SK-N-SH (cell line): ENCODE measurements at regions not wholly inside any gene's neighbourhood (a gene's known extent, or its start where the extent isn't known, plus 50 kb on each side); places are given as distances from the start of the nearest gene placed in this dataset.

Experiments used
- CTCF ChIA-PET: fragments of 300-600, 350-600 bp; formaldehyde crosslinking; extraction: SDS; loops from one replicate; lab custom pipeline; 2021; lab: Yijun Ruan, JAX
- POLR2A ChIA-PET: fragments of 350-600 bp; sonication (Branson Sonifier 250); formaldehyde crosslinking; extraction: SDS; loops from one replicate; lab custom pipeline; 2020; ENCODE audit warnings: antibody characterized with exemption, inconsistent platforms; lab: Yijun Ruan, JAX
- DNase-seq: peaks from one replicate; pipeline ENCODE4 v3.0.0; 2012
- H2AFZ ChIP-seq: fragments of 200-600 bp; sonication (generic); 2 replicates; pipeline ENCODE4 v1.8.1; 2016; ENCODE audit warnings: antibody characterized with exemption, mild to moderate bottlenecking, low read depth
- H3F3A ChIP-seq: fragments of 200-600 bp; sonication (generic); replicated peaks from 2 replicates; pipeline ENCODE3; 2016; ENCODE audit warnings: antibody characterized with exemption, mild to moderate bottlenecking; ENCODE audit not compliant: insufficient read depth
- H3K27ac ChIP-seq, 2 experiments: fragments of 200-500 bp in 1 of 2; fragments of 200-600 bp in 1 of 2; sonication (Bioruptor generic) in 1 of 2; sonication (generic), shearing (Covaris generic) in 1 of 2; 2 replicates each; pipeline versions ENCODE4 v1.5.1 to v1.6.1; 2014 to 2016; ENCODE audit warnings: low read depth in 2 of 2, inconsistent platforms in 1 of 2, low read length in 1 of 2, mild to moderate bottlenecking in 1 of 2, mixed read lengths in 1 of 2
- H3K27me3 ChIP-seq: fragments of 200-600 bp; sonication (generic), shearing (Covaris generic); 2 replicates; pipeline ENCODE4 v1.6.1; 2016; ENCODE audit warnings: mixed run types; ENCODE audit not compliant: insufficient read depth
- H3K36me3 ChIP-seq, 2 experiments: fragments of 200-500 bp in 1 of 2; fragments of 200-600 bp in 1 of 2; sonication (Bioruptor generic) in 1 of 2; sonication (generic) in 1 of 2; replicated peaks in 1 of 2; 2 replicates each; pipeline versions ENCODE3 to v1.5.1; 2014 to 2016; ENCODE audit warnings: low read length in 1 of 2, mild to moderate bottlenecking in 1 of 2; ENCODE audit not compliant: insufficient read depth in 2 of 2, control insufficient read depth in 1 of 2
- H3K4me1 ChIP-seq, 2 experiments: fragments of 200-500 bp in 1 of 2; fragments of 200-600 bp in 1 of 2; sonication (Bioruptor generic) in 1 of 2; sonication (generic), shearing (Covaris generic) in 1 of 2; 2 replicates each; pipeline versions ENCODE4 v1.5.1 to v1.6.1; 2014 to 2016; ENCODE audit warnings: low read depth in 1 of 2, low read length in 1 of 2, mixed run types in 1 of 2; ENCODE audit not compliant: insufficient read depth in 2 of 2, control insufficient read depth in 1 of 2
- H3K4me2 ChIP-seq: fragments of 200-600 bp; sonication (generic), shearing (Covaris generic); 2 replicates; pipeline ENCODE4 v1.6.1; 2017; ENCODE audit warnings: mixed run types
- H3K4me3 ChIP-seq, 2 experiments: fragments of 200-500 bp in 1 of 2; fragments of 200-600 bp in 1 of 2; sonication (Bioruptor generic) in 1 of 2; sonication (generic), shearing (Covaris generic) in 1 of 2; 2 replicates each; pipeline versions ENCODE4 v1.5.1 to v1.8.1; 2014 to 2016; ENCODE audit warnings: low read depth in 2 of 2, inconsistent platforms in 1 of 2, low read length in 1 of 2, mild to moderate bottlenecking in 1 of 2, mixed read lengths in 1 of 2, moderate library complexity in 1 of 2
- H3K79me2 ChIP-seq: fragments of 200-600 bp; sonication (generic); 2 replicates; pipeline ENCODE4 v1.8.1; 2017; ENCODE audit warnings: mild to moderate bottlenecking; ENCODE audit not compliant: insufficient read depth
- H3K9ac ChIP-seq: fragments of 200-600 bp; sonication (generic); 2 replicates; pipeline ENCODE4 v1.6.1; 2017; ENCODE audit warnings: mixed run types
- H3K9me2 ChIP-seq: fragments of 200-600 bp; sonication (generic); 2 replicates; pipeline ENCODE4 v1.6.1; 2017; ENCODE audit warnings: mixed run types
- H3K9me3 ChIP-seq: fragments of 200-600 bp; sonication (generic); 2 replicates; pipeline ENCODE4 v1.6.1; 2017; ENCODE audit warnings: mixed run types, mild to moderate bottlenecking, moderate library complexity
- H4K20me1 ChIP-seq: fragments of 200-600 bp; sonication (generic); 2 replicates; pipeline ENCODE4 v1.6.1; 2017; ENCODE audit warnings: mild to moderate bottlenecking, mixed run types; ENCODE audit not compliant: insufficient read depth
- CHD2 ChIP-seq: fragments of 150-350 bp; IDR thresholded peaks from 2 replicates; pipeline ENCODE4 v1.6.1; 2018; ENCODE audit warnings: low read length; ENCODE audit not compliant: partially characterized antibody
- ELF1 ChIP-seq: IDR thresholded peaks from 2 replicates; pipeline ENCODE4 v1.4.0; 2012
- FOXJ3 ChIP-seq: sonication (generic); formaldehyde crosslinking; IDR thresholded peaks from 2 replicates; pipeline ENCODE4 v1.5.1; 2020; ENCODE audit warnings: mild to moderate bottlenecking, missing genetic modification reagents
- FOXM1 ChIP-seq: IDR thresholded peaks from 2 replicates; pipeline ENCODE4 v1.4.0; 2012; ENCODE audit warnings: low read depth, mild to moderate bottlenecking
- GABPA ChIP-seq: IDR thresholded peaks from 2 replicates; pipeline ENCODE4 v1.4.0; 2012; ENCODE audit warnings: low read depth, mild to moderate bottlenecking
- GATA2 ChIP-seq: sonication (generic); formaldehyde crosslinking; IDR thresholded peaks from 2 replicates; pipeline ENCODE4 v1.5.0; 2020; ENCODE audit warnings: mild to moderate bottlenecking, missing genetic modification reagents
- JUND ChIP-seq: IDR thresholded peaks from 2 replicates; pipeline ENCODE4 v1.4.0; 2012
- MEF2A ChIP-seq: IDR thresholded peaks from 2 replicates; pipeline ENCODE4 v1.4.0; 2012; ENCODE audit warnings: low read depth, borderline replicate concordance
- PBX3 ChIP-seq: IDR thresholded peaks from 2 replicates; pipeline ENCODE4; 2012
- RAD21 ChIP-seq: IDR thresholded peaks from 2 replicates; pipeline ENCODE4 v1.6.1; 2012; ENCODE audit warnings: mild to moderate bottlenecking, low read length
- RFX5 ChIP-seq: IDR thresholded peaks from 2 replicates; pipeline ENCODE4 v1.6.1; 2012; ENCODE audit warnings: mild to moderate bottlenecking, improper control_type of control experiment, low read length
- TAF1 ChIP-seq: IDR thresholded peaks from 2 replicates; pipeline ENCODE4 v1.6.1; 2012; ENCODE audit warnings: low read depth, mild to moderate bottlenecking, low read length, moderate library complexity, borderline replicate concordance
- TEAD4 ChIP-seq: IDR thresholded peaks from 2 replicates; pipeline ENCODE4 v1.4.0; 2012; ENCODE audit warnings: mild to moderate bottlenecking, borderline replicate concordance; ENCODE audit not compliant: insufficient read depth
- YY1 ChIP-seq: IDR thresholded peaks from 2 replicates; pipeline ENCODE4 v1.4.0; 2012; ENCODE audit warnings: low read depth, mild to moderate bottlenecking
- ZBTB33 ChIP-seq: IDR thresholded peaks from 2 replicates; pipeline ENCODE4 v1.4.0; 2012; ENCODE audit warnings: low read depth, borderline replicate concordance
- WGBS: methylation state at CpG from one replicate; pipeline ENCODE4 v1.1.6; 2017; ENCODE audit warnings: low lambda C conversion rate; 5-methylcytosine and 5-hydroxymethylcytosine counted together
- TF ChIP-seq, protein P1 (sequence below): fragments of 200-600 bp; sonication (generic); IDR thresholded peaks from 2 replicates; pipeline ENCODE4 v1.6.1; 2017; ENCODE audit warnings: antibody characterized with exemption, mild to moderate bottlenecking, moderate library complexity

DNA sequence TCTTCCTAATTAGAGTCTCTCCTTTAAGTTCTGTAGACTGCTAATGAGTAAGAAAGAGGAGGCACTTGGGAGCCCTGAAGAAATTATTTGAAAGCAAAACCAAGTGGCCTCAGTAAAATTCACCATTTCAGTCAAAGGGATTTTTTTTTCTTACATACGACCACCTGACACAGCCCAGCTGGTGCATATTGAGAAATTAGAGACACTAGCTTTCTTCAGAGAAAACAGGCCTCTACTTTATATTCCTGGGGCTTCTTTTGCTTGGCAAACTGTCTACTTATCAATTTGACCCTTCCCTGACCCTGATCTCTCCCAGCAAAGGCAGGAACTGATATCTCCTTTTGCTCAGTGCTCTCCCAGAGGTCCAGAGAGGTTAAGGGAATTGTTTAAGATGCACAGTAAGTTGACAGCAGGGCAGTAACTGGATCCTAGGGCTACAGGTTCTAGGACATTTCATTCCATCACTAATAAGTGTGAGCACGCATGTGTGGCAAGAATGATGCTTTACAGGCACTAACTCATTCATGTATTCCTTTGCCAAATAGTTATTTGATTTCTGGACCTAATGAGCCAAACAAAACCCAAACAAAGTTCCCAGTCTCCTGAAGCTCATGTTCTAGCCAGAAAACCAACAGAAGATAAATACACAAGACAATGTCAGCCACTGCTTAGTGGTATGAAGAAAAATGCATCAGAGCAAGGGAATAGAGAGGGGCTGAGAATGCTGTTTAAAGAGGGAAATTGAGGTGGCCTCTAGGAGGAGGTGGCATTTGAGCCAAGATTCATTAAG is 467.6 kb downstream of the SOX6 start:
- H3K27me3 ChIP-seq = no peaks in the 10 kb centered on the region
- H3K9me2 ChIP-seq = no peaks in the 10 kb centered on the region
- H3K36me3 ChIP-seq = no peaks in the 10 kb centered on the region
- H3K79me2 ChIP-seq = no peaks in the 10 kb centered on the region
- H3K9me3 ChIP-seq = no peaks in the 10 kb centered on the region
- no peak overlapping the region for H3K27ac ChIP-seq
- no peak overlapping the region for H3K4me2 ChIP-seq
- H4K20me1 ChIP-seq = no peaks in the 10 kb centered on the region
- no peak for DNase-seq
- 29% methylated on average over 2 of the region's 2 CpGs for WGBS
- peaks cover 0 to 55% of the 10 kb centered on the region in 2 experiments; a peak in 3 of 4 replicates for H3K4me1 ChIP-seq
- H3K9ac ChIP-seq = no peak overlapping the region
- H3K4me3 ChIP-seq = no peak overlapping the region
- POLR2A ChIA-PET = interaction anchor here (0.6 to 1.0 kb wide), 2 partner anchors 19 to 45 kb away, joined by 3 to 8 read pairs; no protein-coding TSS in a partner anchor
- H3F3A ChIP-seq = no peaks in the 10 kb centered on the region
- H2AFZ ChIP-seq = no peak overlapping the region
- no peak for TF ChIP-seq ELF1
- no peak for TF ChIP-seq JUND
- no peak for TF ChIP-seq RFX5
- TF ChIP-seq, protein P1, sequence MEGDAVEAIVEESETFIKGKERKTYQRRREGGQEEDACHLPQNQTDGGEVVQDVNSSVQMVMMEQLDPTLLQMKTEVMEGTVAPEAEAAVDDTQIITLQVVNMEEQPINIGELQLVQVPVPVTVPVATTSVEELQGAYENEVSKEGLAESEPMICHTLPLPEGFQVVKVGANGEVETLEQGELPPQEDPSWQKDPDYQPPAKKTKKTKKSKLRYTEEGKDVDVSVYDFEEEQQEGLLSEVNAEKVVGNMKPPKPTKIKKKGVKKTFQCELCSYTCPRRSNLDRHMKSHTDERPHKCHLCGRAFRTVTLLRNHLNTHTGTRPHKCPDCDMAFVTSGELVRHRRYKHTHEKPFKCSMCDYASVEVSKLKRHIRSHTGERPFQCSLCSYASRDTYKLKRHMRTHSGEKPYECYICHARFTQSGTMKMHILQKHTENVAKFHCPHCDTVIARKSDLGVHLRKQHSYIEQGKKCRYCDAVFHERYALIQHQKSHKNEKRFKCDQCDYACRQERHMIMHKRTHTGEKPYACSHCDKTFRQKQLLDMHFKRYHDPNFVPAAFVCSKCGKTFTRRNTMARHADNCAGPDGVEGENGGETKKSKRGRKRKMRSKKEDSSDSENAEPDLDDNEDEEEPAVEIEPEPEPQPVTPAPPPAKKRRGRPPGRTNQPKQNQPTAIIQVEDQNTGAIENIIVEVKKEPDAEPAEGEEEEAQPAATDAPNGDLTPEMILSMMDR = no peak
- TF ChIP-seq FOXJ3 (CRISPR knock-in tag) = no peak
- no peak for TF ChIP-seq PBX3
- no peak for TF ChIP-seq FOXM1
- no peak for TF ChIP-seq YY1
- TF ChIP-seq ZBTB33 = no peak
- TF ChIP-seq TEAD4 = no peak
- no peak for TF ChIP-seq GABPA
- no peak for TF ChIP-seq GATA2 (CRISPR knock-in tag)
- TF ChIP-seq RAD21 = no peak
- TF ChIP-seq TAF1 = no peak
- TF ChIP-seq MEF2A = no peak
- TF ChIP-seq CHD2 = no peak
- TF ChIP-seq, all 33 proteins: peak for 0
- CTCF ChIA-PET = interaction anchor here (1.0 kb wide), 1 partner anchor 50 kb away, joined by 3 read pairs; no protein-coding TSS in a partner anchor
